Astrocyte (in vitro differentiated cells and primary cell): ENCODE measurements at regions not wholly inside any gene's neighbourhood (a gene's known extent, or its start where the extent isn't known, plus 50 kb on each side); places are given as distances from the start of the nearest gene placed in this dataset.

Source experiments
- CTCF ChIP-seq: IDR thresholded peaks from 2 replicates; pipeline ENCODE4 v1.5.1; 2011; ENCODE audit warnings: low read depth, mild to moderate bottlenecking, inconsistent platforms, low read length, moderate library complexity; ENCODE audit not compliant: insufficient read depth
- EZH2 ChIP-seq: IDR thresholded peaks from 2 replicates; pipeline ENCODE4 v1.6.1; 2012; ENCODE audit warnings: mild to moderate bottlenecking, low read length, inconsistent platforms; ENCODE audit not compliant: insufficient read depth

GRCh38 chr13:88676016-88676415 is 1004.8 kb downstream of the SLITRK5 start:
- TF ChIP-seq CTCF (no peak), EZH2 (no peak)
